CD14-positive monocyte (primary cell): ENCODE measurements at regions not wholly inside any gene's neighbourhood (a gene's known extent, or its start where the extent isn't known, plus 50 kb on each side); places are given as distances from the start of the nearest gene placed in this dataset.

ENCODE experiments used
- DNase-seq, 3 donors: peaks; one replicate each; pipeline ENCODE4 v3.0.0-alpha.2; 2011 to 2022
- H2AFZ ChIP-seq: 2 replicates; pipeline ENCODE4 v1.6.0; 2012; ENCODE audit warnings: mild to moderate bottlenecking, low read depth, low read length, inconsistent platforms; ENCODE audit not compliant: insufficient read depth, poor library complexity, severe bottlenecking
- H3K27ac ChIP-seq, 2 donors: 1 replicate in 1 of 2; 2 replicates in 1 of 2; pipeline ENCODE4 v1.5.1; 2012 to 2013; ENCODE audit warnings: low read length in 2 of 2, control low read depth in 1 of 2, inconsistent platforms in 1 of 2, low read depth in 1 of 2, mild to moderate bottlenecking in 1 of 2
- H3K27me3 ChIP-seq, 2 donors: one replicate each; pipeline versions ENCODE4 v1.6.0 to v1.6.1; 2011 to 2013; ENCODE audit warnings: low read length in 2 of 2; ENCODE audit not compliant: control insufficient read depth in 2 of 2, insufficient read depth in 2 of 2
- H3K36me3 ChIP-seq, 2 donors: replicated peaks in 1 of 2; 1 replicate in 1 of 2; 2 replicates in 1 of 2; pipeline versions ENCODE4 v1.5.1 to v1.6.1; 2012 to 2013; ENCODE audit warnings: low read length in 2 of 2, control low read depth in 1 of 2, inconsistent platforms in 1 of 2, mild to moderate bottlenecking in 1 of 2; ENCODE audit not compliant: insufficient read depth in 2 of 2, control insufficient read depth in 1 of 2
- H3K4me1 ChIP-seq, 2 donors: 1 replicate in 1 of 2; 2 replicates in 1 of 2; pipeline versions ENCODE4 v1.5.1 to v1.6.1; 2012 to 2013; ENCODE audit warnings: low read length in 2 of 2, control low read depth in 1 of 2, inconsistent platforms in 1 of 2, mild to moderate bottlenecking in 1 of 2, moderate library complexity in 1 of 2; ENCODE audit not compliant: insufficient read depth in 2 of 2, control insufficient read depth in 1 of 2
- H3K4me2 ChIP-seq: replicated peaks from 2 replicates; pipeline ENCODE3; 2012; ENCODE audit warnings: low read length, moderate library complexity, mild to moderate bottlenecking; ENCODE audit not compliant: poor library complexity, severe bottlenecking; ENCODE audit errors: extremely low read depth
- H3K4me3 ChIP-seq, 3 experiments: fragments of 200-600 bp in 1 of 3; sonication (generic) in 1 of 3; replicated peaks in 1 of 3; 1 replicate in 2 of 3; 2 replicates in 1 of 3; pipeline ENCODE4 v1.5.1; 2011 to 2013; ENCODE audit warnings: low read length in 3 of 3, mild to moderate bottlenecking in 3 of 3, control low read depth in 2 of 3, low read depth in 2 of 3, inconsistent platforms in 1 of 3, moderate library complexity in 1 of 3
- H3K79me2 ChIP-seq: 2 replicates; pipeline ENCODE4 v1.6.0; 2012; ENCODE audit warnings: mild to moderate bottlenecking, control low read depth, inconsistent platforms, low read length, moderate library complexity; ENCODE audit not compliant: insufficient read depth
- H3K9ac ChIP-seq: 2 replicates; pipeline ENCODE4 v1.6.0; 2017; ENCODE audit warnings: low read length, mild to moderate bottlenecking; ENCODE audit not compliant: insufficient read depth, poor library complexity, severe bottlenecking
- H3K9me3 ChIP-seq, 2 donors: replicated peaks in 1 of 2; 1 replicate in 1 of 2; 2 replicates in 1 of 2; pipeline versions ENCODE4 v1.5.1 to v1.6.1; 2012 to 2013; ENCODE audit warnings: low read length in 2 of 2, control low read depth in 1 of 2; ENCODE audit not compliant: control insufficient read depth in 1 of 2, insufficient read depth in 1 of 2
- H4K20me1 ChIP-seq: 2 replicates; pipeline ENCODE4 v1.6.0; 2012; ENCODE audit warnings: mild to moderate bottlenecking, low read length, control low read depth, moderate library complexity; ENCODE audit not compliant: insufficient read depth
- H3K27ac Mint-ChIP-seq, 7 donors: one replicate each; pipeline ENCODE4 v1.8.0; 2020; ENCODE audit warnings: mild to moderate bottlenecking in 7 of 7, mixed read lengths in 7 of 7, moderate library complexity in 6 of 7, inconsistent platforms in 2 of 7
- H3K27me3 Mint-ChIP-seq, 3 donors: one replicate each; pipeline ENCODE4 v1.8.0; 2021 to 2022; ENCODE audit warnings: low read depth in 3 of 3, mild to moderate bottlenecking in 3 of 3, mixed read lengths in 3 of 3, moderate library complexity in 3 of 3, inconsistent platforms in 1 of 3
- H3K36me3 Mint-ChIP-seq, 2 donors: one replicate each; pipeline ENCODE4 v1.8.0; 2020; ENCODE audit warnings: mixed read lengths in 2 of 2, inconsistent platforms in 1 of 2, mild to moderate bottlenecking in 1 of 2
- H3K4me1 Mint-ChIP-seq: one replicate; pipeline ENCODE4 v1.8.0; 2020; ENCODE audit warnings: mild to moderate bottlenecking, mixed read lengths
- H3K4me3 Mint-ChIP-seq, 2 donors: one replicate each; pipeline ENCODE4 v1.8.0; 2020; ENCODE audit warnings: mild to moderate bottlenecking in 2 of 2, mixed read lengths in 2 of 2, moderate library complexity in 1 of 2
- H3K9me3 Mint-ChIP-seq, 7 donors: one replicate each; pipeline ENCODE4 v1.8.0; 2020 to 2022; ENCODE audit warnings: mixed read lengths in 7 of 7, mild to moderate bottlenecking in 6 of 7, moderate library complexity in 6 of 7, inconsistent platforms in 2 of 7
- WGBS: methylation state at CpG from one replicate; pipeline ENCODE4 v1.1.5; 2013; ENCODE audit warnings: missing lambda C conversion rate; ENCODE audit not compliant: insufficient coverage; 5-methylcytosine and 5-hydroxymethylcytosine counted together
- intact Hi-C, 2 donors: fragments of 100-400 bp; cut with micrococcal nuclease; formaldehyde crosslinking; loops; one replicate each; pipeline versions ENCODE4 v1.15.0 to v1.15.1; 2023
- TF ChIP-seq, protein P1 (sequence below): fragments of 200-600 bp; IDR thresholded peaks from one replicate; pipeline ENCODE4 v1.8.0; 2022; ENCODE audit warnings: antibody characterized with exemption, mild to moderate bottlenecking

DNA sequence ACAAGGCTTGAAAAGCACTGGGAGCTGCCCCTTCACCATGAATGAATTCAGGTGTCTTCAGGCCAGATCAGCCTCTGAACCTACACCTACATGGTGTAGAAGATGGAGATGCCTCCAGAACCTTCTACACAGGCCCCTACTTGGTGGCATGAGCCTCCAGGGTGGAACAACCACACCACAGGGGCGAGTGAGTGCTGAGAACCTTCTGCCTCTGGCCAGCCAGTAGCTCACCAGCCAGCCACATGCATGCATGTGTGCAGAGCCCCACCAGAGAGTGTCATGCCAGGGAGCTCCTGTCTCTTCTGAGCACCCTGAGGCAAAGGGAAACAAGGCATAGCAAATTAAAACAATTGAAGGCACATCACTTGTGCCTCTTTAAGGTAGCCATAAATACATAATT is 161.8 kb upstream of the TOPAZ1 start:
- no peaks in the 10 kb centered on the region for H3K36me3 ChIP-seq
- no peak overlapping the region for H3K9ac ChIP-seq
- Mint-ChIP-seq H3K9me3 (no peaks in the 10 kb centered on the region), H3K36me3 (no peaks in the 10 kb centered on the region), H3K4me1 (no peaks in the 10 kb centered on the region), H3K27me3 (peaks cover 2 to 12% (median 11%) of the 10 kb centered on the region in 3 donors), H3K4me3 (peak overlapping the region in 1 of 2 donors; percentile 9), H3K27ac (no peak overlapping the region)
- no peaks in the 10 kb centered on the region for H3K79me2 ChIP-seq
- H2AFZ ChIP-seq: no peak overlapping the region
- no peaks in the 10 kb centered on the region for H4K20me1 ChIP-seq
- no peaks in the 10 kb centered on the region for H3K27me3 ChIP-seq
- no peak overlapping the region for H3K4me2 ChIP-seq
- DNase-seq: no peak
- TF ChIP-seq, protein P1, sequence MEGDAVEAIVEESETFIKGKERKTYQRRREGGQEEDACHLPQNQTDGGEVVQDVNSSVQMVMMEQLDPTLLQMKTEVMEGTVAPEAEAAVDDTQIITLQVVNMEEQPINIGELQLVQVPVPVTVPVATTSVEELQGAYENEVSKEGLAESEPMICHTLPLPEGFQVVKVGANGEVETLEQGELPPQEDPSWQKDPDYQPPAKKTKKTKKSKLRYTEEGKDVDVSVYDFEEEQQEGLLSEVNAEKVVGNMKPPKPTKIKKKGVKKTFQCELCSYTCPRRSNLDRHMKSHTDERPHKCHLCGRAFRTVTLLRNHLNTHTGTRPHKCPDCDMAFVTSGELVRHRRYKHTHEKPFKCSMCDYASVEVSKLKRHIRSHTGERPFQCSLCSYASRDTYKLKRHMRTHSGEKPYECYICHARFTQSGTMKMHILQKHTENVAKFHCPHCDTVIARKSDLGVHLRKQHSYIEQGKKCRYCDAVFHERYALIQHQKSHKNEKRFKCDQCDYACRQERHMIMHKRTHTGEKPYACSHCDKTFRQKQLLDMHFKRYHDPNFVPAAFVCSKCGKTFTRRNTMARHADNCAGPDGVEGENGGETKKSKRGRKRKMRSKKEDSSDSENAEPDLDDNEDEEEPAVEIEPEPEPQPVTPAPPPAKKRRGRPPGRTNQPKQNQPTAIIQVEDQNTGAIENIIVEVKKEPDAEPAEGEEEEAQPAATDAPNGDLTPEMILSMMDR: no peak
- no peaks in the 10 kb centered on the region for H3K9me3 ChIP-seq
- intact Hi-C loops: no loop called here
- WGBS: 100% methylated on average over 1 of the region's 1 CpG
- H3K4me1 ChIP-seq: no peaks in the 10 kb centered on the region
- H3K4me3 ChIP-seq: no peak overlapping the region
- no peak overlapping the region for H3K27ac ChIP-seq

- H3K4me3 Mint-ChIP-seq: no peak overlapping the region
- DNase-seq: no peak
Measured at GRCh38 chr3:44080474-44081072, 161.1 kb upstream of the TOPAZ1 start.

More at GRCh38 chr3:44080474-44081072, 161.1 kb upstream of the TOPAZ1 start:
- intact Hi-C loops: no loop called here
- Mint-ChIP-seq H3K9me3 (no peaks in the 10 kb centered on the region), H3K27me3 (peaks cover 2 to 10% (median 8%) of the 10 kb centered on the region in 3 donors), H3K4me1 (no peaks in the 10 kb centered on the region), H3K27ac (no peak overlapping the region), H3K36me3 (no peaks in the 10 kb centered on the region)
- Histone ChIP-seq H3K79me2 (no peaks in the 10 kb centered on the region), H3K9me3 (no peaks in the 10 kb centered on the region), H2AFZ (no peak overlapping the region), H3K27me3 (no peaks in the 10 kb centered on the region), H3K27ac (no peak overlapping the region), H3K4me3 (no peak overlapping the region), H3K36me3 (no peaks in the 10 kb centered on the region), H4K20me1 (no peaks in the 10 kb centered on the region), H3K9ac (no peak overlapping the region), H3K4me1 (no peaks in the 10 kb centered on the region), H3K4me2 (no peak overlapping the region)
- 90% methylated on average over 6 of the region's 11 CpGs for WGBS
- TF ChIP-seq, protein P1: no peak
